Fibroblast of the aortic adventitia (primary cell): ENCODE measurements at regions not wholly inside any gene's neighbourhood (a gene's known extent, or its start where the extent isn't known, plus 50 kb on each side); places are given as distances from the start of the nearest gene placed in this dataset.
"Not testable (repeated sequence)": the region's sequence is repeated elsewhere in the genome, so short reads cannot be mapped to it uniquely, and the experiment has no call there.

Source experiments
- DNase-seq: peaks from one replicate; pipeline ENCODE4 v3.0.0-alpha.2; 2010; ENCODE audit warnings: low read depth
- H3K4me3 ChIP-seq: 2 replicates; pipeline ENCODE4 v1.5.1; 2011; ENCODE audit warnings: low read depth, mild to moderate bottlenecking, control low read depth, low read length, moderate library complexity

DNA sequence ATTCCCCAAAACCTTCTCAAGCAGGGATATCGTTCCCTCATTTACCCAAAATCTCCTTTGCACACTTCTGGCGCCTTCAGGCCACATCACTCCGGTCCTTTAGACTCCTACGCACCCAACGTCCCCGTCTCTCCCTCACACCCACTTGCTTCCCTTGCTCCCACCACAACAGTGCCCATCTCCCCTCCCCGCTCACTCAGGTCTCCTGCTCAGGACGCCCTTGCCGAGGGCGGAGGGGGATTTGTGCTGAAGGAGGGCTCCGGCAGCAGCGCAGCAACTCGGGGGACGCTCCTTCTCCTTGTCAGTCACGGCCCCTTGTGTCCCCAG, 71.6 kb downstream of the PCMTD2 start:
- DNase-seq, H3K4me3 ChIP-seq: not testable (repeated sequence)

DNA sequence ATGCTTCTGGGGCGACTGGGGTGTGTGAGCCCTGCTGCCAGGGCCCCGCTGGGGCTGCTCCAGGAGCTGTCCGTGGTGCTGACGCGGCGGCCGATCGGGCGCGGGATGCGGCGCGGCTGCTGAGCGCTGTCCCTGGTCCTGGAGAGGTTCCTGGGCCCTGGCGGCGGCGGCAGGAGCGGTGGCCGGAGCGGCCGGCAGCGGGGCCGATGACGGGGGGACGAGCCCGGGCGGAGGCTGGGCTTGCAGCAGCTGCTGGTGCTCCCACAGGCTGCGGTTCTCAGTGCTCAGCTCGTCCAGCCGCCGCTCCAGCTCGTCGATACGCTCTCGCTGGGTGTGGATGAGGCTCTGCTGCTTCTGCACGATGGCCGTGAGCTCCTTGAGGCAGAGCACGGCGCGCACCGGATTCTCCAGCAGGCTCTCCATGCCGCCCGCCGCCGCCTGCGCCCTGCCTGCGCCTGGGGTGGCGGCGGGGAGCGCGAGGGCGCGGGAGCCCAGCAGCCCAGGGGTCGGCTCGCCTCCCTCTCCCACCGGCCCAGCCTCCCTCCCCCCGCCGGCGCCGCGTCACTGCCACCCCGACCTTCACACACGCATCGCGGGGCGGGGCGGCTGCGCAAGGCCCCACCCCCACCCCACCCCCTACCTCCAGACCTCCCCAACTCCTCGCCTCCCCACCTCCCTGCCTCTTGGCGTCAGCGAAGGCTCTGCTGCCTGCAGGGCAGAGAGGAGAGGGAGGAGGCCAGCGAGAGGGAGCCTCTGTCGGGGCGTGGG, 72.2 kb downstream of the PCMTD2 start:
- DNase-seq: peak; percentile 4

DNA sequence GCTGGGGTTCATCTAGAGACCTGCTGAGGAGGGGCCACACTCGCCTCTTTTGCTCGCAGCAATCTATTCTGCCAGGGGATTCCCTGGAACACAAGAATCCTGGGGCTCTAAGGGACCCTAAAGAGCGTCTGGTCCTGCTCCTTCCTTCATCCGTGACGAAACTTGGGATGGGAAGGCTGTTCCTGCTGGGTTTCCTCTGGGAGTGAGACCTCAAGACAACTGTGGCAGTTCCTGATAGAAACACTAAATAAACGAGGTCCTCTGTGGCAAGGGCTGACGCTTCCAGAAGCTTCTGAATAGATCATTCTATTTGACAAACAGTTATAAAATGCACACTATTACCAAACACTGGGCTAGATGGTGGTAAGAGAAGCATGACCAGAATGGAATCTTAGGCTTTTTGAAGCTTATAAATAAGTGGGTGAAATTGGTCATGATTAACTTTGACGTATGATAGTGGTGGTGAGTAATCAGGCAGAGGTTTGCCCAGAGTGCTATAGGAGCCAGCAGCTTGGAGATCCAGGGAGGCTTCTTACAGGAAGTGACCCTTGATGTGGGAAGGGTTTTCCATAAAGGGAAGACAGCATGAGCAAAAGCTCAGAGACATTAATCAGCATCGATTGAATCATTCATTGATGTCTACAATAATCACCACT, 73.2 kb downstream of the PCMTD2 start:
- H3K4me3 ChIP-seq, DNase-seq: not testable (repeated sequence)

More for the DNA sequence above, 72.2 kb downstream of the PCMTD2 start:
- not testable (repeated sequence) for H3K4me3 ChIP-seq

DNA sequence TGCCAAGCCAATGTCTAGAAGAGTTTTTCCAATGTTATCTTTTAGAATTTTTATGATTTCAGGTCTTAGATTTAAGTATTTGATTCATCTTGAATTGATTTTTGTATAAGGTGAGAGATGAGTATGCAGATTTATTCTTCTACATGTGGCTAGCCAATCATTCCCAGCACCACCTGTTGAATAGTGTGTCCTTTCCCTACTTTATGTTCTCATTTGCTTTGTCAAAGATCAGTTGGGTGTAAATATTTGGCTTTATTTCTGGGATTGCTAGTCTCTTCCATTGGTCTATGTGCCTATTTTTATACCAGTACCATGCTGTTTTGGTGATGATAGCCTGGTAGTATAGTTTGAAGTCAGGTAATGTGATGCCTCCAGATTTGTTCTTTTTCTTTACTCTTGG, 77.1 kb downstream of the PCMTD2 start:
- not testable (repeated sequence) for DNase-seq

More for the DNA sequence above, 77.1 kb downstream of the PCMTD2 start:
- not testable (repeated sequence) for H3K4me3 ChIP-seq
